Activated naive CD8-positive, alpha-beta T cell treated with anti-CD3 and anti-CD28 coated beads, Interleukin-2, amount 50 U/mL, for 24 hours (primary cell): ENCODE measurements at regions not wholly inside any gene's neighbourhood (a gene's known extent, or its start where the extent isn't known, plus 50 kb on each side); places are given as distances from the start of the nearest gene placed in this dataset.

Source experiments
- ATAC-seq: fragments of 150-1000 bp; cut with Tn5 transposase; one replicate; pipeline ENCODE4 v1.10.0; 2021
- DNase-seq: peaks from one replicate; pipeline ENCODE4 v3.0.0; 2021
- H3K27ac Mint-ChIP-seq: one replicate; pipeline ENCODE4 v1.8.0; 2021; ENCODE audit warnings: mild to moderate bottlenecking, mixed read lengths
- H3K27me3 Mint-ChIP-seq: one replicate; pipeline ENCODE4 v1.8.0; 2021; ENCODE audit warnings: mixed read lengths
- H3K36me3 Mint-ChIP-seq: one replicate; pipeline ENCODE4 v1.8.0; 2021; ENCODE audit warnings: low read depth, mixed read lengths
- H3K4me1 Mint-ChIP-seq: one replicate; pipeline ENCODE4 v1.8.0; 2021; ENCODE audit warnings: mixed read lengths
- H3K4me3 Mint-ChIP-seq: one replicate; pipeline ENCODE4 v1.8.0; 2021; ENCODE audit warnings: mild to moderate bottlenecking, moderate library complexity, mixed read lengths
- H3K9me3 Mint-ChIP-seq: one replicate; pipeline ENCODE4 v1.8.0; 2021; ENCODE audit warnings: mixed read lengths

- no peak overlapping the region for H3K4me3 Mint-ChIP-seq
- no peak overlapping the region for H3K27ac Mint-ChIP-seq
- no peaks in the 10 kb centered on the region for H3K9me3 Mint-ChIP-seq
- no peaks in the 10 kb centered on the region for H3K27me3 Mint-ChIP-seq
- no peaks in the 10 kb centered on the region for H3K4me1 Mint-ChIP-seq
- H3K36me3 Mint-ChIP-seq: no peaks in the 10 kb centered on the region
- no peak for DNase-seq
- ATAC-seq: no peak
Observed at GRCh38 chr4:127555106-127555505, 77.7 kb upstream of the INTU start.

DNA sequence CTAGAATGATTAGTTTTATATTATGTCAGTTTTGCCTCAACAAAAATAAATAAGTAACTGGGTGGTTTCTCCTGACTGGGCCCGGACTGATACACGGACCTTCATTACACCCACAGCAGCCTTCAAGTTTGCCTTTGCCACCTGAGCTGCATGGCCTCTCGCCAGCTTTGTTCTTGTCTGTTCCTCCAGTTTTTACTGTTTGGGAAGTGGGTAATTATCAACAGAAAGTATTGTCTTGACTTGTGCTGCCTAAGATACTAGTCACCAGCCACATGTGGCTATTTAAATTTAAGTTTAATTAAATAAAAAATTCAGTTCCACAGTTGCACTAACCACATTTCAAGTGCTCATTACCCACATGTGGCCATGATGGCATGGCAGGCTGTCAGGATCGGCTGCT is 74.7 kb upstream of the INTU start:
- Mint-ChIP-seq H3K4me3 (no peak overlapping the region), H3K27me3 (no peaks in the 10 kb centered on the region), H3K4me1 (no peaks in the 10 kb centered on the region), H3K36me3 (no peaks in the 10 kb centered on the region), H3K27ac (no peak overlapping the region), H3K9me3 (no peaks in the 10 kb centered on the region)
- DNase-seq (no peak), ATAC-seq (no peak)

GRCh38 chr4:127558489-127559407 is 74.0 kb upstream of the INTU start:
- ATAC-seq (no peak), DNase-seq (no peak)
- H3K27ac Mint-ChIP-seq: no peak overlapping the region
- no peaks in the 10 kb centered on the region for H3K4me1 Mint-ChIP-seq
- no peak overlapping the region for H3K4me3 Mint-ChIP-seq
- H3K9me3 Mint-ChIP-seq: no peaks in the 10 kb centered on the region
- no peaks in the 10 kb centered on the region for H3K27me3 Mint-ChIP-seq
- no peaks in the 10 kb centered on the region for H3K36me3 Mint-ChIP-seq

DNA sequence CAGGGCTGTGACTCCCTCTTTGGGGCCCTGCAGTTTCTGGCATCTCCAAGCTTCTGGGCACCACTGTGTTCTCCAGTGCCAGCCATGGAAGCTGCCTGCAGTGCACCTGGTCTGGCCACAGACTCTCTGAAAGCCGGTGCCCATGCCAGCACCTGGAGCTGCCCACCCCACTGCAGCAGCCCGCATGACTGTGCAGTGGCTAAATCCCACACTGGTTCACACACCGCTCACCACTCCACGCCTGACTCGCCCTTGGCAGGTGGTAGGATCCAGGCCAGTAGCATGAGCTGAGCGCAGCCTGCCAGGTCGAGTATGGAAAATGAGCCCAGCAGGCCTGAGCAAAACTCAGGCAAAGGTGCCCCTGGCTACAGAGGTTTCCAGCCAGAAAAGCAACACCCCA is 72.8 kb upstream of the INTU start:
- Mint-ChIP-seq H3K4me1 (no peaks in the 10 kb centered on the region), H3K4me3 (no peak overlapping the region), H3K36me3 (no peaks in the 10 kb centered on the region), H3K27me3 (no peaks in the 10 kb centered on the region), H3K27ac (no peak overlapping the region), H3K9me3 (no peaks in the 10 kb centered on the region)
- ATAC-seq (no peak), DNase-seq (no peak)

- H3K36me3 Mint-ChIP-seq: no peaks in the 10 kb centered on the region
- H3K4me1 Mint-ChIP-seq: no peaks in the 10 kb centered on the region
- no peak overlapping the region for H3K27ac Mint-ChIP-seq
- ATAC-seq (no peak), DNase-seq (no peak)
- no peaks in the 10 kb centered on the region for H3K27me3 Mint-ChIP-seq
- no peak overlapping the region for H3K4me3 Mint-ChIP-seq
- no peaks in the 10 kb centered on the region for H3K9me3 Mint-ChIP-seq
Observed at GRCh38 chr4:127560755-127561154, 72.0 kb upstream of the INTU start.

- DNase-seq (no peak), ATAC-seq (no peak)
- no peaks in the 10 kb centered on the region for H3K36me3 Mint-ChIP-seq
- H3K4me3 Mint-ChIP-seq: no peak overlapping the region
- no peak overlapping the region for H3K27ac Mint-ChIP-seq
- no peaks in the 10 kb centered on the region for H3K9me3 Mint-ChIP-seq
- no peaks in the 10 kb centered on the region for H3K4me1 Mint-ChIP-seq
- peaks cover 1% of the 10 kb centered on the region for H3K27me3 Mint-ChIP-seq
Observed at GRCh38 chr4:127574643-127575042, 58.1 kb upstream of the INTU start.

DNA sequence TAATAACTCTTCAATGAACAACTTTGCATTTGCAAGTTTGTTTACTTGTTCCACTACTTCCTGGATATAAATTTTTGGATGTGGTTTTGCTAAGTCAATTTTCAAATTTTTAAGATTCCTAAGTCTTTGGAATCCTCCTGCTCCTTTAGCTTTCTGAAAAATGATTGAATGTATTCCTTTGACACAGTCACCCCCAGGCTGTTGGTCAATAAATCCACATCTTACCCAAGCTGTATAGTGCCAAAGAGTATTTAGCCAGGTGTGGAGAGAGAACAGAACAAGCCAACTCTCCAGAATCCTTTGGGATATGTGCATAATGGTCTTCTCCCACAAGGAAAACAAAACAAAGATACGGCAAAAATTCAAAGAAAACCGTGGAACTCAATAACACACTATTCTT is 56.9 kb upstream of the INTU start:
- no peaks in the 10 kb centered on the region for H3K9me3 Mint-ChIP-seq
- H3K36me3 Mint-ChIP-seq: no peaks in the 10 kb centered on the region
- ATAC-seq: no peak
- H3K4me1 Mint-ChIP-seq: no peaks in the 10 kb centered on the region
- peaks cover 1% of the 10 kb centered on the region for H3K27me3 Mint-ChIP-seq
- DNase-seq: no peak
- H3K4me3 Mint-ChIP-seq: no peak overlapping the region
- no peak overlapping the region for H3K27ac Mint-ChIP-seq

- DNase-seq: no peak
Observed at GRCh38 chr4:127578491-127578890, 54.3 kb upstream of the INTU start.

DNA sequence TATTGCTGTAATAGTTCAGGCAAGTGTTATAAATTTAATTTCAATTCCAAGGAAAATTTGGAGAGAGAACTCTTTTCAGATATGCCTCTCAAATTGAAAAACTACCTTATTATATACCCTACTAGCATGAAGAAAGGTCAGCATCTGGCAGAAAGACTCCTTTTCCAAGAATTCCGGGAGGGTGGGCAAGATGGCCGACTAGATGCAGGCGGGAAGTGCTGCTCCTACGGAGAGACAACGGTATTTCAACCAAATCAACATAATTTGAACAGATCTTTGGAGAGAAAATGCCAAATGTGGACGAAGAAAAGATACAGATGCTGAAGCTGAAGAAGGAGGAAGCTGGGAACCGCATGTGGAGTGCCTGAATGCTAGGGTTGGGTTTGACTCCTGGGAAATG is 53.8 kb upstream of the INTU start:
- Mint-ChIP-seq H3K4me3 (no peak overlapping the region), H3K4me1 (no peaks in the 10 kb centered on the region), H3K27ac (no peak overlapping the region), H3K36me3 (no peaks in the 10 kb centered on the region), H3K9me3 (no peaks in the 10 kb centered on the region), H3K27me3 (peaks cover 1% of the 10 kb centered on the region)
- ATAC-seq: no peak
- no peak for DNase-seq

More at GRCh38 chr4:127578491-127578890, 54.3 kb upstream of the INTU start:
- Mint-ChIP-seq H3K36me3 (no peaks in the 10 kb centered on the region), H3K9me3 (no peaks in the 10 kb centered on the region), H3K4me1 (no peaks in the 10 kb centered on the region), H3K27ac (no peak overlapping the region), H3K27me3 (peaks cover 1% of the 10 kb centered on the region), H3K4me3 (no peak overlapping the region)
- no peak for ATAC-seq

DNA sequence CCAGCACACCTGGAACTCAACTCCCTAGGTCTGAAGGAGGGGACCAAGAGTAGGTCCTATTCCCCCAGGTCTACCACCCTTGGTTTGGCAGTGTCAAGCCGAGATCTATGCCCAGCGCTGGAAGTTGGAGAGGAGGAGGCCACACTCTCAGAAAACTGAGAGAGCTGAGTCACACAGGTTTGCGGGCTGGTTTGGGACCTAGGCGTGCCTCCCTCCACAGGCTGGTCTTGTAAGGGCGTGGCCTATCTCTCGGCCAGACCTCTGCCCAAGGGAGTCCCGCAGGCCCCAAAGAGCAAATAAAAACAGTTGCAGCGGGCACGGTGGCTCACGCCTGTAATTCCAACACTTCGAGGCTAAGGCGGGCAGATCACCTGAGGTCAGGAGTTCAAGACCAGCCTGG is 52.9 kb upstream of the INTU start:
- Mint-ChIP-seq H3K4me3 (no peak overlapping the region), H3K27me3 (peaks cover 1% of the 10 kb centered on the region), H3K27ac (no peak overlapping the region), H3K9me3 (no peaks in the 10 kb centered on the region), H3K4me1 (no peaks in the 10 kb centered on the region), H3K36me3 (no peaks in the 10 kb centered on the region)
- DNase-seq: no peak
- no peak for ATAC-seq

GRCh38 chr4:127580300-127580699 is 52.5 kb upstream of the INTU start:
- no peaks in the 10 kb centered on the region for H3K9me3 Mint-ChIP-seq
- no peaks in the 10 kb centered on the region for H3K4me1 Mint-ChIP-seq
- H3K4me3 Mint-ChIP-seq: no peak overlapping the region
- ATAC-seq: no peak
- H3K27me3 Mint-ChIP-seq: peaks cover 2% of the 10 kb centered on the region
- no peaks in the 10 kb centered on the region for H3K36me3 Mint-ChIP-seq
- no peak overlapping the region for H3K27ac Mint-ChIP-seq
- no peak for DNase-seq

DNA sequence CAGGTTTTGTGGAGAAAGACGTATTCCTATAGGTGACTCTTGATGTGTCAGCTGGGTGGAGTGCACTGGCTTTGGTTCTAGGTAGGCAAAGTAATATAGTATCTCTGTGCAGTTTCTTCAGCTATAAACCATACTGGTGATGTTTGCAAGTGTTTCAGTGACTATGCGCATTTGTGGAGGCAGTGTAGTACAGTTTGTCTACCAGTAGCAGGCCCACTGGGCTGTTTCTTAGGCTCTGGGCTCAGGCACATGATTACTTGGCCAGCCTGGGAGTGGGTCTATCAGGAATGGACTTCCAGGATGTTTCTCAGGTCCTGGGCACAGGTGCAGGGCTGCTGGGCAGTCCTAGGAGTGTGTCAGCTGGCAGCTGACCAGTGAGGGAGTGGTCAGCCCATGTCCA is 51.9 kb upstream of the INTU start:
- DNase-seq: no peak
- no peaks in the 10 kb centered on the region for H3K4me1 Mint-ChIP-seq
- H3K4me3 Mint-ChIP-seq: no peak overlapping the region
- ATAC-seq: no peak
- no peaks in the 10 kb centered on the region for H3K9me3 Mint-ChIP-seq
- no peaks in the 10 kb centered on the region for H3K36me3 Mint-ChIP-seq
- no peak overlapping the region for H3K27ac Mint-ChIP-seq
- peaks cover 4% of the 10 kb centered on the region for H3K27me3 Mint-ChIP-seq
